ENCODE measurements at regions not wholly inside any gene's neighbourhood (a gene's known extent, or its start where the extent isn't known, plus 50 kb on each side); places are given as distances from the start of the nearest gene placed in this dataset.

DNA sequence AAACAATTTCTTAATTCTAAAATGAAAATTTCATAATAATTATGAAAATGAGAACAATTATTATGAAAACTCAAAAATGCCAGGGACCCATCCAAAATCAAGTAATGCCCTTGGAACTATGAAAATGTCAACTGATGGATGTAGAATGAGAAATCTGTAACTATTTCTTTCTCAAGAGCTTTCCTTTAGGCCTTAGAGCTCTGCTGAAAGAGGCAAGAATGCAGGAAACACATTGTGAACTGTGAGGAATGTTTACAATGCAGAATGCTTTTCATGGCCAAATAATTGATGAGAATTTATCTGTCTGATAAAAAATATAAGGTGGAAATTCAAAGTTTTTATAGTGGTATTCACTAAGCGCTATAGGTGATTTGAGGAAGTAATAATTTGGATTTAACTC is 207.1 kb upstream of the PCDH18 start:
- H2AFZ ChIP-seq (ENCODE audit: control insufficient read depth, low read depth, low read length), result no peak overlapping the region
- ChIA-PET POLR2A (no interaction called here), CTCF (no interaction called here), RAD21 (ENCODE audit: unreplicated experiment) (no interaction called here), SMC1A (ENCODE audit: uncharacterized antibody, unreplicated experiment) (no interaction called here)
- no peaks in the 10 kb centered on the region for H3K79me2 ChIP-seq (ENCODE audit: control insufficient read depth, insufficient read depth, low read length)
- H3K36me3 ChIP-seq (ENCODE audit: control insufficient read depth in 2 of 2, insufficient read depth in 2 of 2, low read length in 1 of 2), result no peaks in the 10 kb centered on the region
- H4K20me1 ChIP-seq (ENCODE audit: control insufficient read depth, insufficient read depth), result no peaks in the 10 kb centered on the region
- in situ Hi-C loops (cut with MboI), result no loop called here
- intact Hi-C loops (cut with micrococcal nuclease; ENCODE audit: unreplicated experiment), result loop anchor here (10.0 kb wide), 1 partner anchor 345 kb away; no protein-coding TSS in a partner anchor
- BruUV-seq (replicated peaks), result no TSS peak
- H3K4me2 ChIP-seq (ENCODE audit: control insufficient read depth, insufficient read depth), result no peak overlapping the region
- no peak for ATAC-seq
- no peaks in the 10 kb centered on the region for H3K4me1 ChIP-seq (ENCODE audit: control insufficient read depth, insufficient read depth, low read length)
- no peaks in the 10 kb centered on the region for H3K27me3 ChIP-seq (replicated peaks in 1 of 2; ENCODE audit: control insufficient read depth in 2 of 2, insufficient read depth in 2 of 2, low read length in 1 of 2)
- no peak overlapping the region for H3K4me3 ChIP-seq
- H3K9me3 ChIP-seq (replicated peaks; ENCODE audit: control insufficient read depth, insufficient read depth, low read length), result no peaks in the 10 kb centered on the region
- no peak overlapping the region for H3K9ac ChIP-seq (ENCODE audit: control insufficient read depth, insufficient read depth, low read length)
- no peak for FAIRE-seq
- no peak overlapping the region for H3K27ac ChIP-seq (ENCODE audit: control insufficient read depth, insufficient read depth)
- DNase-seq (ENCODE audit: low read depth, low spot score), result no peak
- 35% methylated on average over 1 of the region's 1 CpG for WGBS (ENCODE audit: insufficient coverage, insufficient replicate concordance, low lambda C conversion rate, missing lambda C conversion rate)
- no peak for TF ChIP-seq ESRRA (IDR thresholded peaks at IDR 0.05; ENCODE audit: low read length)
- no peak for TF ChIP-seq MYB (IDR thresholded peaks at IDR 0.05; ENCODE audit: borderline replicate concordance, low read depth, low read length)
- TF ChIP-seq NR2C2 (IDR thresholded peaks at IDR 0.05; ENCODE audit: borderline replicate concordance, control insufficient read depth, insufficient read length, low read depth), result no peak
- no peak for TF ChIP-seq SMC3 (IDR thresholded peaks at IDR 0.05; ENCODE audit: borderline replicate concordance, low read length)
- TF ChIP-seq POU2F2 (IDR thresholded peaks at IDR 0.05; ENCODE audit: borderline replicate concordance, low read depth, low read length), result no peak
- TF ChIP-seq, protein P1, sequence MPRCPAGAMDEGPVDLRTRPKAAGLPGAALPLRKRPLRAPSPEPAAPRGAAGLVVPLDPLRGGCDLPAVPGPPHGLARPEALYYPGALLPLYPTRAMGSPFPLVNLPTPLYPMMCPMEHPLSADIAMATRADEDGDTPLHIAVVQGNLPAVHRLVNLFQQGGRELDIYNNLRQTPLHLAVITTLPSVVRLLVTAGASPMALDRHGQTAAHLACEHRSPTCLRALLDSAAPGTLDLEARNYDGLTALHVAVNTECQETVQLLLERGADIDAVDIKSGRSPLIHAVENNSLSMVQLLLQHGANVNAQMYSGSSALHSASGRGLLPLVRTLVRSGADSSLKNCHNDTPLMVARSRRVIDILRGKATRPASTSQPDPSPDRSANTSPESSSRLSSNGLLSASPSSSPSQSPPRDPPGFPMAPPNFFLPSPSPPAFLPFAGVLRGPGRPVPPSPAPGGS (IDR thresholded peaks at IDR 0.05; ENCODE audit: borderline replicate concordance, insufficient read depth, low read depth, low read length, poor library complexity, severe bottlenecking), result no peak
- TF ChIP-seq, protein P2, sequence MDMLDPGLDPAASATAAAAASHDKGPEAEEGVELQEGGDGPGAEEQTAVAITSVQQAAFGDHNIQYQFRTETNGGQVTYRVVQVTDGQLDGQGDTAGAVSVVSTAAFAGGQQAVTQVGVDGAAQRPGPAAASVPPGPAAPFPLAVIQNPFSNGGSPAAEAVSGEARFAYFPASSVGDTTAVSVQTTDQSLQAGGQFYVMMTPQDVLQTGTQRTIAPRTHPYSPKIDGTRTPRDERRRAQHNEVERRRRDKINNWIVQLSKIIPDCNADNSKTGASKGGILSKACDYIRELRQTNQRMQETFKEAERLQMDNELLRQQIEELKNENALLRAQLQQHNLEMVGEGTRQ (IDR thresholded peaks at IDR 0.05; ENCODE audit: borderline replicate concordance, low read depth, low read length), result no peak
- TF ChIP-seq SREBF1 (IDR thresholded peaks at IDR 0.05; ENCODE audit: low read length), result no peak
- TF ChIP-seq IKZF2 (IDR thresholded peaks at IDR 0.05), result no peak
- no peak for TF ChIP-seq FOS (IDR thresholded peaks at IDR 0.05; ENCODE audit: borderline replicate concordance, extremely low read depth, insufficient read length)
- TF ChIP-seq, protein P3, sequence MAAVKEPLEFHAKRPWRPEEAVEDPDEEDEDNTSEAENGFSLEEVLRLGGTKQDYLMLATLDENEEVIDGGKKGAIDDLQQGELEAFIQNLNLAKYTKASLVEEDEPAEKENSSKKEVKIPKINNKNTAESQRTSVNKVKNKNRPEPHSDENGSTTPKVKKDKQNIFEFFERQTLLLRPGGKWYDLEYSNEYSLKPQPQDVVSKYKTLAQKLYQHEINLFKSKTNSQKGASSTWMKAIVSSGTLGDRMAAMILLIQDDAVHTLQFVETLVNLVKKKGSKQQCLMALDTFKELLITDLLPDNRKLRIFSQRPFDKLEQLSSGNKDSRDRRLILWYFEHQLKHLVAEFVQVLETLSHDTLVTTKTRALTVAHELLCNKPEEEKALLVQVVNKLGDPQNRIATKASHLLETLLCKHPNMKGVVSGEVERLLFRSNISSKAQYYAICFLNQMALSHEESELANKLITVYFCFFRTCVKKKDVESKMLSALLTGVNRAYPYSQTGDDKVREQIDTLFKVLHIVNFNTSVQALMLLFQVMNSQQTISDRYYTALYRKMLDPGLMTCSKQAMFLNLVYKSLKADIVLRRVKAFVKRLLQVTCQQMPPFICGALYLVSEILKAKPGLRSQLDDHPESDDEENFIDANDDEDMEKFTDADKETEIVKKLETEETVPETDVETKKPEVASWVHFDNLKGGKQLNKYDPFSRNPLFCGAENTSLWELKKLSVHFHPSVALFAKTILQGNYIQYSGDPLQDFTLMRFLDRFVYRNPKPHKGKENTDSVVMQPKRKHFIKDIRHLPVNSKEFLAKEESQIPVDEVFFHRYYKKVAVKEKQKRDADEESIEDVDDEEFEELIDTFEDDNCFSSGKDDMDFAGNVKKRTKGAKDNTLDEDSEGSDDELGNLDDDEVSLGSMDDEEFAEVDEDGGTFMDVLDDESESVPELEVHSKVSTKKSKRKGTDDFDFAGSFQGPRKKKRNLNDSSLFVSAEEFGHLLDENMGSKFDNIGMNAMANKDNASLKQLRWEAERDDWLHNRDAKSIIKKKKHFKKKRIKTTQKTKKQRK (IDR thresholded peaks at IDR 0.05; ENCODE audit: low read depth, low read length), result no peak
- TF ChIP-seq, protein P4, sequence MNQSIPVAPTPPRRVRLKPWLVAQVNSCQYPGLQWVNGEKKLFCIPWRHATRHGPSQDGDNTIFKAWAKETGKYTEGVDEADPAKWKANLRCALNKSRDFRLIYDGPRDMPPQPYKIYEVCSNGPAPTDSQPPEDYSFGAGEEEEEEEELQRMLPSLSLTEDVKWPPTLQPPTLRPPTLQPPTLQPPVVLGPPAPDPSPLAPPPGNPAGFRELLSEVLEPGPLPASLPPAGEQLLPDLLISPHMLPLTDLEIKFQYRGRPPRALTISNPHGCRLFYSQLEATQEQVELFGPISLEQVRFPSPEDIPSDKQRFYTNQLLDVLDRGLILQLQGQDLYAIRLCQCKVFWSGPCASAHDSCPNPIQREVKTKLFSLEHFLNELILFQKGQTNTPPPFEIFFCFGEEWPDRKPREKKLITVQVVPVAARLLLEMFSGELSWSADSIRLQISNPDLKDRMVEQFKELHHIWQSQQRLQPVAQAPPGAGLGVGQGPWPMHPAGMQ (IDR thresholded peaks at IDR 0.05; ENCODE audit: borderline replicate concordance), result no peak
- TF ChIP-seq, protein P5, sequence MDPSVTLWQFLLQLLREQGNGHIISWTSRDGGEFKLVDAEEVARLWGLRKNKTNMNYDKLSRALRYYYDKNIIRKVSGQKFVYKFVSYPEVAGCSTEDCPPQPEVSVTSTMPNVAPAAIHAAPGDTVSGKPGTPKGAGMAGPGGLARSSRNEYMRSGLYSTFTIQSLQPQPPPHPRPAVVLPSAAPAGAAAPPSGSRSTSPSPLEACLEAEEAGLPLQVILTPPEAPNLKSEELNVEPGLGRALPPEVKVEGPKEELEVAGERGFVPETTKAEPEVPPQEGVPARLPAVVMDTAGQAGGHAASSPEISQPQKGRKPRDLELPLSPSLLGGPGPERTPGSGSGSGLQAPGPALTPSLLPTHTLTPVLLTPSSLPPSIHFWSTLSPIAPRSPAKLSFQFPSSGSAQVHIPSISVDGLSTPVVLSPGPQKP (IDR thresholded peaks at IDR 0.05; ENCODE audit: low read depth, low read length), result no peak
- TF ChIP-seq ZNF622 (IDR thresholded peaks at IDR 0.05), result no peak
- TF ChIP-seq, protein P6, sequence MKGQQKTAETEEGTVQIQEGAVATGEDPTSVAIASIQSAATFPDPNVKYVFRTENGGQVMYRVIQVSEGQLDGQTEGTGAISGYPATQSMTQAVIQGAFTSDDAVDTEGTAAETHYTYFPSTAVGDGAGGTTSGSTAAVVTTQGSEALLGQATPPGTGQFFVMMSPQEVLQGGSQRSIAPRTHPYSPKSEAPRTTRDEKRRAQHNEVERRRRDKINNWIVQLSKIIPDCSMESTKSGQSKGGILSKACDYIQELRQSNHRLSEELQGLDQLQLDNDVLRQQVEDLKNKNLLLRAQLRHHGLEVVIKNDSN (IDR thresholded peaks at IDR 0.05; ENCODE audit: borderline replicate concordance, extremely low read length, insufficient read depth, low read depth, low read length), result no peak
- TF ChIP-seq CHD2 (IDR thresholded peaks at IDR 0.05; ENCODE audit: borderline replicate concordance, low read depth, low read length), result no peak

All from GM12878 (cell line).